ENCODE measurements at regions not wholly inside any gene's neighbourhood (a gene's known extent, or its start where the extent isn't known, plus 50 kb on each side); places are given as distances from the start of the nearest gene placed in this dataset.

DNA sequence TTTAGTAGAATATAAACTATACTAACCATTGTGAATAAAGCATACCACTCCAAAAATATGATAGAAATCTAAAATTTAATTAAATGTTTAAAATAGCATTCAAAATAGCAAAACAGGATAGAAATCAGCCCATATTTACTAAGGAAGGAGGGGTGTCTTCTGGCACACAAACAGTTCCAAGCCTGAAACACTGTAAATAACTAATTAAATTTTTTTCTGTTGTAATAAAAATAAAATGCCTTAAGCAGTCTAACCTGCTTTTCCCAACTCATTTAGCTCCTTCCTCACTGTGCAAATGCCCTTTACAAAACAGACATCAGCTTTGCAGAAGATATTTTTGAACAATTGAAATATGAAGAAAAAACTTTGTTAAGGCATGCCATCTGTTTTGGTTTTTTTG lies 707.1 kb upstream of the USP15 start:
- TF ChIP-seq CTCF (IDR thresholded peaks at IDR 0.05; ENCODE audit: low read depth, low read length, missing input control): no peak
- no peak for TF ChIP-seq TAF1 (conservative IDR thresholded peaks at IDR 0.05)
- TF ChIP-seq JUND (IDR thresholded peaks at IDR 0.05): no peak
- TF ChIP-seq ATF3 (IDR thresholded peaks at IDR 0.05): no peak
- TF ChIP-seq MAX (IDR thresholded peaks at IDR 0.05): no peak
- TF ChIP-seq GABPA (IDR thresholded peaks at IDR 0.05 in 1 of 2, conservative IDR thresholded peaks at IDR 0.05 in 1 of 2): no peak
- no peak for TF ChIP-seq REST (IDR thresholded peaks at IDR 0.05)
- TF ChIP-seq ZBTB33 (IDR thresholded peaks at IDR 0.05): no peak
- no peak for TF ChIP-seq RXRA (IDR thresholded peaks at IDR 0.05)
